HUDEP-2 (cell line): ENCODE measurements at regions not wholly inside any gene's neighbourhood (a gene's known extent, or its start where the extent isn't known, plus 50 kb on each side); places are given as distances from the start of the nearest gene placed in this dataset.

Source experiments
- DNase-seq, 76 experiments: peaks; one replicate each; lab custom pipeline; 2025; ENCODE audit not compliant: unreplicated experiment in 76 of 76; lab: John Stamatoyannopoulos, UW

DNA sequence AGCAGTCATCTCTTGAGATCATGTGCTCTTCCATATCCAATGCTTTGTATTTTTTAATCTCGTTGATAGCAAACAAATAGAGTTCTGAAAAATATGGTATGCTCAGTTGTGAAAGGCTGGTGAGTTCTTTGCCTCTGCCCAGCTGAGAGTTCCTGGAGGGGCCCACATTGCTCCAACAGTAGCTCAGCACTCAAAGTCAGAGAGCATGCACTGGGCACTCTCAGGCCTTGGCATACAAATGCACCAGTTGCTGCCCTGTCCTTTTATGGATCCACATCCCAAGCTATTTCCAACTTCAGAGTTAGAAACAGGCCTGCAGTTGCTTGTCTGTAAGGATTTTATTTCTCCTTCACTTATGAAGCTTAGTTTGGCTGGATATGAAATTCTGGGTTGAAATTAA lies 181.7 kb upstream of the CHRNA7 start:
- DNase-seq, result no peak

GRCh38 chr15:31852933-31853799 lies 177.1 kb upstream of the CHRNA7 start:
- DNase-seq, result no peak

GRCh38 chr15:31856581-31856980 lies 173.7 kb upstream of the CHRNA7 start:
- DNase-seq, result no peak

DNA sequence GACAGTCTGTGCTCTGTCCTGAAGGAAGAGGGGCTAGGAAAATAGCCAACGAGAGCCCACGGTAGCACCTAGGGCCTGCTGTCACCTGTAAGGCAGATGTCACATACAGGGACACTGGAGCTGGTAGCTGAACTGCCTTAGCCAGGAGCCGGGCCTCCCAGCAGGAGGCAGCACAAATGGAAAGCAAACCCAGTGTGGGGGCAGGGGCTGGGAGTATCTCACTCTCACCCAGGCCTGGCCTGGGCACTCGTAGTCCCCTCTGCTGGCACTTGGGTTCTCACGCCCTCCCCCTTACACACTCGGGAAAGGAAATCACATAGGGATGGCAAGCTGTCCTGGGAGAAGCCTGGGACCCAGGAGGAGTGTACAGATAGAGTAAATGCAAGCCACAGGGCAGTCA lies 173.1 kb upstream of the CHRNA7 start:
- DNase-seq, result no peak

GRCh38 chr15:31858026-31858425 lies 172.3 kb upstream of the CHRNA7 start:
- no peak for DNase-seq

- no peak for DNase-seq
These were observed 164.1 kb upstream of the CHRNA7 start for GRCh38 chr15:31866248-31866647.

- DNase-seq, result peak in 47 of 76 experiments; percentile 1 to 57 (median 14)
These were observed 162.5 kb upstream of the CHRNA7 start for GRCh38 chr15:31867536-31868442.

GRCh38 chr15:31869686-31870307 lies 160.5 kb upstream of the CHRNA7 start:
- no peak for DNase-seq

- peak in 69 of 76 experiments; percentile 3 to 82 (median 63) for DNase-seq
These were observed 159.8 kb upstream of the CHRNA7 start, which contains the start of gene OTUD7A for GRCh38 chr15:31870328-31871165. Gene OTUD7A (minus strand): TSS chr15:31870673.

GRCh38 chr15:31871166-31871886 lies 159.0 kb upstream of the CHRNA7 start:
- peak in 1 of 76 experiments; percentile 32 for DNase-seq

DNA sequence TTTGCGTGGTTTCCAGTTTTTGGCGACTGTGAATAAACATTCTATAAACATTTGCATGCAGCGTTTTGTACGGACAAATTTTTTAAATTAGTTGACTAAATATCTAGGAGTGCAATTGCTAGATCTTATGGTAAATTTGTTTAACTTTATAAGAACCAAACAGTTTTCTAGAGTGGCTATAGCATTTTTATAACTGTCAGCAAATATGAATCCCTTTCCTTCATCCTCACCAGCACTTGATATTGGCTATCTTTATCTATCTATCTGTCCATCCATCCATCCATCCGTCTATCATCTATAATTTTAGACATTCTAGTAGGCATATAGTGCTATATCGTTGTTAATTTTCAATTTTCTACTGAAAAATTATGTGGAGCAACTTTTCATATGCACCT lies 158.4 kb upstream of the CHRNA7 start:
- DNase-seq, result no peak

DNA sequence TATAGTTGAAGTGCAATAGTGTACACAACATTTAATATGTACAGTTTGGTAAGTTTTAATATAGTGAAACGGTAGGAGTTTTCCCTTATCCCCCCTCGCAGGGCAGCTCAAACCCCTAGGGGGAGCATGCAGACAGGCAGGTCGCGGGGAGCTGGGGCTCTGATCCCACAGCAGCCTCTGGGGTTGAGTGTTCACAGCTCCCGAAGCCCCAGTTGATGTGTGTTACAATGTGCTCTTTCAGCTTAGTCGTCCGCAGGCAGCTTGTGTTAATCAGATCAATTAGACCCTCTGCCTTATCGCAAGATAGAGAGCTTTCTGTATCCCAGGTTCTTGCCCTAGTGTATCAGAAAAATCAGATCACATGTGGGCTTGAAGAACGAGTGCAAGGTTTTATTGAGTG lies 143.1 kb upstream of the CHRNA7 start:
- no peak for DNase-seq

DNA sequence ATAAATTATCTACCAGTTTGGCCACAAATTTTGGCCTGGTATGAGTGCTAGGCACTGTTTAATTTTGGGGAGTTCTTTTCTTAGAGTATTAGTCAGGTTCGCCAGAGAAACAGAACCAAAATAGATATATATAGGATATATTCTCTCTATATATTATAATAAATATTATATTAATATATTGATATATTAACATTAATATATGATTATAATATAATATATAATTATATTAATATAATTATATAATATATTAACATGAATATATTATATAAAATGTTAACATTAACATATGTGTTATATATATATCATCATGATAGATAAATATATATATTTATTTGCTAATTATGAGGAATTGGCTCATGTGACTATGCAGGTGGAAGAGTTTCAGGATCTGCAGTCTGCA lies 137.8 kb upstream of the CHRNA7 start:
- no peak for DNase-seq

DNA sequence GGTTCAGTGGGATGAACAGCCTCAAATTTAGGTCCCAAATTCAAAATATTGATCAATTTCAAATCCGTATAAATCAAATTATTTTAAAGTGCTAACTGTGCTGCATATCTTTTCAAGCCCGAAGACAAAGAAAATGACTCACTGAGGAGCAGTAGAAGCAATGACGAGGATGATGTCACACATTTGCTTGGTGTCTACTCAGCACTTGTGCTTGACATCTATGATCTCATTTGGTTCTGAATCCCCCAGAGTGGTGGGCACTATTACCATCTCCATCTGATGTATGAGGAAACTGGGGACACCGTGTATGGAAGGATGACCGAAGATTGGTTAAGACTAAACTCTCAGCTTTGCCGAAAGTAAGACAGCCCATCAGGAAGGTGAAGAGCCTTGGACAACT lies 136.5 kb upstream of the CHRNA7 start:
- DNase-seq, result no peak

DNA sequence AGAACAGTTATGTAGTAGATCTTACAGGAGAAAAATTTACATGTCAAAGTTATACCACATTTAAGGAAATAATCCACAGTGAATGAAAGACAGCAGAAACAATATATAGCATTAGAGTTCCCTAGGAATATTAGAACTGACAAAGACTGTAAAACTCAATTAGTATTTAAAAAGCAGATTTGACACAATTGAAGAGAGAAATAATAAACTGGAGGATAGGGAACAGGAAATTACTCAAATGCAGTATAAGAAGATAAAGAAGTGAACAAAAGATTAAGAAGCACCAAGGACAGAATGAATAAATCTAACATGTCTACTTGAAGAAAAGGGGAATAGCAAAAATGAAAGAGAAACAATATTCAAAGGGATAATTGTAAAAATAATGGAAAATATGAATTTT lies 132.6 kb upstream of the CHRNA7 start:
- no peak for DNase-seq

- DNase-seq, result no peak
These were observed 128.8 kb upstream of the CHRNA7 start for GRCh38 chr15:31901501-31901900.

DNA sequence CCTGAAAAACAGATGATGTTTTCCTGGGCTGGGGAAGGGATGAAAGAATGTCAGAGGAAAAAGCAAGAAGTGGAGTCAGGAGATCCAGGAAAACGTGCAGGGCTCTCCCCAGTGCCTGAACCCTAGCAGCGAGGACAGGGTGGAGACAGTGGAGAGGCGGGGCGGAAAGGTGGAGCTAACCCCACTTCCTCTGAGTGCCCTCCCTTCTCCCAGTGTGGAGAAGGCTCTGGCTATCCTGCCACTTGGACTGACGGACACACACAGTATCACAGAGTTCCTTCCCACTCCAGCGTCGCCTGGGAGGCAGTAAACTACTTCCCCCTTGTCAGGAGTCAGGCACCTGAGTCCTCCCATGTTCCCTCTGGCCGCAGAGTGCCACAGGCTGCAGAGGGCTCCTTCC lies 125.3 kb upstream of the CHRNA7 start:
- no peak for DNase-seq

- DNase-seq, result no peak
These were observed 104.8 kb upstream of the CHRNA7 start for GRCh38 chr15:31925541-31925940.

DNA sequence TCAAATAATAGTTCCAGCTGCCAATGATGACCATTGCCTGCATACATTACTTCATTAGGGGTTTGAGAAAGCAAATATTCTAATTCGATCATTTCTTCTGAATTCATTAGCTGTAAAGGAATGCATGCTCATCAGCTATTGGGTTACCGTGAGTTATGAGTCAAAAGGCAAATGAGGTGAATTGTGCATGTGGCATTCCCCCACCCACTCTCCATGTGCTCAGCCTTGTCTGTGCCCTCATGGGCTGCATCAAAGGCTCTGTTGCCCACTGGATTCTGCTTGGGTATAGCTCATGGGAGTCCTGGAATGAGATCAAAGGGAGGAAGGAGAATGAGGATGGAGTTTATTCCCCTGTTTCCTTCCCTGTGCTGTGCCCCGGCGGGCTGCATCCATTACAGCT lies 99.3 kb upstream of the CHRNA7 start:
- no peak for DNase-seq

- DNase-seq, result no peak
These were observed 97.7 kb upstream of the CHRNA7 start for GRCh38 chr15:31932576-31932975.
